Upper lobe of left lung (tissue), 4 donors: ENCODE measurements at regions not wholly inside any gene's neighbourhood (a gene's known extent, or its start where the extent isn't known, plus 50 kb on each side); places are given as distances from the start of the nearest gene placed in this dataset.

Experiments used
- CTCF ChIP-seq, 6 experiments: fragments of 450-650 bp in 4 of 6; fragments of 200-600 bp in 2 of 6; sonication (generic) in 2 of 6; IDR thresholded peaks; one replicate each; pipeline ENCODE4 v1.5.1; 2016 to 2019; ENCODE audit warnings: antibody characterized with exemption in 6 of 6
- EP300 ChIP-seq, 4 donors: sonication (generic); formaldehyde crosslinking; IDR thresholded peaks; one replicate each; pipeline ENCODE4 v1.5.1; 2017; ENCODE audit warnings: antibody characterized with exemption in 4 of 4, control low read depth in 2 of 4
- POLR2A ChIP-seq, 4 donors: fragments of 450-650 bp; IDR thresholded peaks; one replicate each; pipeline ENCODE4 v1.5.1; 2016 to 2017; ENCODE audit warnings: antibody characterized with exemption in 4 of 4, mild to moderate bottlenecking in 2 of 4
- POLR2AphosphoS5 ChIP-seq, 2 donors: sonication (generic); formaldehyde crosslinking; IDR thresholded peaks; one replicate each; pipeline ENCODE4 v1.5.1; 2017; ENCODE audit warnings: antibody characterized with exemption in 2 of 2

GRCh38 chr6:9464583-9464982 lies 950.3 kb downstream of the TFAP2A start:
- TF ChIP-seq CTCF (IDR thresholded peaks at IDR 0.05) = no peak
- TF ChIP-seq POLR2A (IDR thresholded peaks at IDR 0.05) = no peak
- no peak for TF ChIP-seq POLR2AphosphoS5 (IDR thresholded peaks at IDR 0.05)
- no peak for TF ChIP-seq EP300 (IDR thresholded peaks at IDR 0.05)
